NT2/D1 (cell line): ENCODE measurements at regions not wholly inside any gene's neighbourhood (a gene's known extent, or its start where the extent isn't known, plus 50 kb on each side); places are given as distances from the start of the nearest gene placed in this dataset.

Experiments
- SUZ12 ChIP-seq: IDR thresholded peaks from 2 replicates; pipeline ENCODE4 v1.6.1; 2011; ENCODE audit not compliant: insufficient read length, insufficient read depth; ENCODE audit errors: extremely low read depth
- YY1 ChIP-seq: IDR thresholded peaks from 2 replicates; pipeline ENCODE4 v1.6.1; 2011; ENCODE audit not compliant: insufficient read length, insufficient read depth
- ZNF274 ChIP-seq: IDR thresholded peaks from 2 replicates; pipeline ENCODE4 v1.6.1; 2011; ENCODE audit warnings: mild to moderate bottlenecking, low read depth, low read length

- TF ChIP-seq YY1 (no peak), ZNF274 (no peak), SUZ12 (no peak)
Observed at GRCh38 chr10:83965473-83965872, 173.8 kb upstream of the GHITM start.
